Naive B cell (primary cell): ENCODE measurements at regions not wholly inside any gene's neighbourhood (a gene's known extent, or its start where the extent isn't known, plus 50 kb on each side); places are given as distances from the start of the nearest gene placed in this dataset.
"Not testable (repeated sequence)": the region's sequence is repeated elsewhere in the genome, so short reads cannot be mapped to it uniquely, and the experiment has no call there.

Experiments
- ATAC-seq, 2 donors: fragments of 150-1000 bp; cut with Tn5 transposase; 2 replicates each; pipeline ENCODE4 v1.10.0; 2021; ENCODE audit warnings: low read depth in 2 of 2, mild to moderate bottlenecking in 2 of 2, moderate library complexity in 2 of 2
- DNase-seq: peaks from one replicate; pipeline ENCODE4 v3.0.0; 2022
- H3K27ac Mint-ChIP-seq, 6 donors: one replicate each; pipeline ENCODE4 v1.8.0; 2020 to 2022; ENCODE audit warnings: mild to moderate bottlenecking in 6 of 6, mixed read lengths in 6 of 6, moderate library complexity in 5 of 6, inconsistent platforms in 2 of 6
- H3K27me3 Mint-ChIP-seq, 3 donors: one replicate each; pipeline ENCODE4 v1.8.0; 2021 to 2022; ENCODE audit warnings: mixed read lengths in 3 of 3, mild to moderate bottlenecking in 1 of 3
- H3K36me3 Mint-ChIP-seq, 2 donors: one replicate each; pipeline ENCODE4 v1.8.0; 2020 to 2022; ENCODE audit warnings: mixed read lengths in 2 of 2, inconsistent platforms in 1 of 2, mild to moderate bottlenecking in 1 of 2
- H3K4me1 Mint-ChIP-seq, 3 donors: one replicate each; pipeline ENCODE4 v1.8.0; 2020 to 2022; ENCODE audit warnings: mixed read lengths in 3 of 3, inconsistent platforms in 1 of 3, mild to moderate bottlenecking in 1 of 3, moderate library complexity in 1 of 3
- H3K4me3 Mint-ChIP-seq, 8 donors: one replicate each; pipeline ENCODE4 v1.8.0; 2020 to 2022; ENCODE audit warnings: mild to moderate bottlenecking in 8 of 8, mixed read lengths in 8 of 8, moderate library complexity in 8 of 8, inconsistent platforms in 2 of 8
- H3K9me3 Mint-ChIP-seq, 7 donors: one replicate each; pipeline ENCODE4 v1.8.0; 2020 to 2022; ENCODE audit warnings: mixed read lengths in 7 of 7, mild to moderate bottlenecking in 5 of 7, inconsistent platforms in 2 of 7, moderate library complexity in 1 of 7

GRCh38 chr3:40680685-40681657, 156.2 kb downstream of the ZNF621 start:
- Mint-ChIP-seq H3K27me3 (no peaks in the 10 kb centered on the region), H3K27ac (peak overlapping the region in 4 of 6 donors; percentile 8 to 54 (median 25)), H3K36me3 (no peaks in the 10 kb centered on the region), H3K9me3 (no peaks in the 10 kb centered on the region), H3K4me1 (peaks cover 10 to 18% (median 12%) of the 10 kb centered on the region in 3 donors), H3K4me3 (no peak overlapping the region)
- DNase-seq (peak; percentile 13), ATAC-seq (peak; percentile 86 to 95)

DNA sequence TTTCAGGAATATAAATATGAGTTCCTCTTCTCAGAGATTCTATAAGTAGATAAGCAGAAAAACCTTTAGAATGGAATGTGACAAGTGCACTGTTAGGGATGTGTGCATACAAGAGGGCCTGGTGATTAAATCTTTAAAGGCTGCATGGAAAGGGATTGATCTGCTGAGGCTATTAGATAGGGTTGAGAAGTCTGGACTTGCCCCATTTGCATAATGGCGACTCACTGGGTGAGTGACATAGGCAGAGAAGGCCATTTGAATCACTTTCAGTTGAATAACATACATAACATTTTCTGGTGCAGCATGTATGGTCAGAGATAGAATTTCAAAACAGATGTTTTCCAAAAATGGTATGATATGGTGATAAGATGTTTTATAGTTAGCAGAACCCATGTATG, 156.9 kb downstream of the ZNF621 start:
- no peak for DNase-seq
- Mint-ChIP-seq H3K4me1 (peaks cover 10 to 18% (median 12%) of the 10 kb centered on the region in 3 donors), H3K27ac (peak overlapping the region in 2 of 6 donors; percentile 7 to 20), H3K9me3 (no peaks in the 10 kb centered on the region), H3K4me3 (no peak overlapping the region), H3K36me3 (no peaks in the 10 kb centered on the region), H3K27me3 (peaks cover 0 to 7% (median 5%) of the 10 kb centered on the region in 3 donors)
- peak in 1 of 2 donors; percentile 23 for ATAC-seq

- Mint-ChIP-seq H3K36me3 (peaks cover 4 to 8% of the 10 kb centered on the region in 2 donors), H3K9me3 (peaks cover 0 to 2% (median 0%) of the 10 kb centered on the region in 7 donors), H3K4me1 (peaks cover 0 to 6% (median 4%) of the 10 kb centered on the region in 3 donors), H3K27me3 (peaks cover 0 to 18% (median 14%) of the 10 kb centered on the region in 3 donors), H3K4me3 (no peak overlapping the region), H3K27ac (no peak overlapping the region)
- ATAC-seq (no peak), DNase-seq (no peak)
Observed at GRCh38 chr3:40689837-40690236, 165.1 kb downstream of the ZNF621 start.

GRCh38 chr3:40690749-40691451, 166.1 kb downstream of the ZNF621 start:
- no peak for ATAC-seq
- H3K36me3 Mint-ChIP-seq, result peaks cover 4 to 8% of the 10 kb centered on the region in 2 donors
- H3K4me1 Mint-ChIP-seq, result peaks cover 0 to 6% (median 4%) of the 10 kb centered on the region in 3 donors
- H3K9me3 Mint-ChIP-seq, result peaks cover 0 to 2% (median 0%) of the 10 kb centered on the region in 7 donors
- no peak for DNase-seq
- peak overlapping the region in 1 of 6 donors; percentile 80 for H3K27ac Mint-ChIP-seq
- no peak overlapping the region for H3K4me3 Mint-ChIP-seq
- peaks cover 0 to 18% (median 14%) of the 10 kb centered on the region in 3 donors for H3K27me3 Mint-ChIP-seq

DNA sequence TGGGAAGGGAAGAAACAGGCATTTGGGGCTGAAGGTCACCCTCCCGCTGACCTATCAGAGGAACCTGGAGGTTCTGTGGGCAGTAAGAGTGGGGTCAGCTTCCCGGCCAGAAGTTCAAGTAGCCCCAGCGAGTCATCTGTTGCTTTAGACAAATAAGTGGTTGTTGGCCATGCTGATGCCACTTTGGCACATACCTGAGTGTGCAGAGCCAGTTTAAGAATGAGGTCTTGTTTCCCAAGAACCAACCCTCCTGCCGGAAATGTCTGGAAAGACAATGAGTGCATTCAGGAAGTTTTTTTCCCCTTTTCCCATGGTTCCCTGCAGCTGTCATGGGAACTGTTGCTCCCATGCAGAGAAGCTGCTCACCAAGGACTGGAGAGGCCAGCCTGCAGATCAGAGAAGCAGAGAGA, 166.7 kb downstream of the ZNF621 start:
- peaks cover 0 to 13% (median 12%) of the 10 kb centered on the region in 3 donors for H3K27me3 Mint-ChIP-seq
- H3K4me3 Mint-ChIP-seq, result no peak overlapping the region
- no peak for ATAC-seq
- DNase-seq, result no peak
- H3K27ac Mint-ChIP-seq, result no peak overlapping the region
- H3K36me3 Mint-ChIP-seq, result peaks cover 4 to 8% of the 10 kb centered on the region in 2 donors
- peaks cover 0 to 2% (median 0%) of the 10 kb centered on the region in 7 donors for H3K9me3 Mint-ChIP-seq
- H3K4me1 Mint-ChIP-seq, result peaks cover 0 to 6% (median 4%) of the 10 kb centered on the region in 3 donors

DNA sequence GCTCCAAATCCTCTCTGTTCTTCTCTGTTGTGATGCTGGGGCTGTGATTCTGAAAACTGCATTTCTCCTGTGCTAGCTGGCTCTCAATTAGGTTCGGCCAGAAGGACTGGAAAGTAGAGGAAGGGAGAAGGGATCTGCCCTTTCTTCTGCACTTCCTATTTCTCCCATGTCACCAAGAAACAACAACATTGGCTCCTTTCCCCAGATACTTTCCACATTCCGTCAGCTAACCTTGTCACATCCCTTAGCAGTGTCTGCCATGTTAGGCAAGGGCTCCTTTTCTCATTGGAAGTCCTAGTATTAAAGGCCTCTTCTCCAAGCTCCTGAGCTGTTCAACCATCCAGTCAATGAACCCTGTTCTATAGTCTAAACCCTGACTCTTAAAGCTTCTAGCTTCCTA, 171.1 kb downstream of the ZNF621 start:
- no peak for ATAC-seq
- H3K27ac Mint-ChIP-seq, result no peak overlapping the region

DNA sequence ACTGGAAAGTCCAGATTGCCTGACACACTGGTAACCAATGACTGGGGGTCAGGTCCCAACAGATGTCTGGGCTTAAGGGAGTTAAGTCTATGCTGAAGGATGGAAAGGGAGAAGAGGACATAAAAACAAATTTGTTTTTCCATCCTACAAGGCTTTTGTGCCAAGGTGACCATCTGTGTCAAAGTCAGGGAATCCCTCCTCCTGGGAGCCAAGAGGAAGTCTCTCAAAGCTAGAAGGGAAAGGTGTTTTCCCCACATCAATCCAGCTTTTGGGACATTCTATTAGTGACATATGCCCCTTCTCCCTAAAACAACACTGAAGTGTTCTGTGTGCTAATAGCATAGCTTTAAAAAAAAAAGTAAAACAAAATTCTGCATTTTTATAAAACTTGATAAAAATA, 173.9 kb downstream of the ZNF621 start:
- H3K9me3 Mint-ChIP-seq, result peaks cover 0 to 24% (median 5%) of the 10 kb centered on the region in 7 donors
- H3K4me3 Mint-ChIP-seq, ATAC-seq, H3K4me1 Mint-ChIP-seq, DNase-seq, H3K27me3 Mint-ChIP-seq: not testable (repeated sequence)
- peak overlapping the region in 1 of 6 donors; percentile 26 for H3K27ac Mint-ChIP-seq
- peaks cover 4 to 23% of the 10 kb centered on the region in 2 donors for H3K36me3 Mint-ChIP-seq

More for the DNA sequence above, 171.1 kb downstream of the ZNF621 start:
- peaks cover 0 to 9% (median 0%) of the 10 kb centered on the region in 7 donors for H3K9me3 Mint-ChIP-seq
- H3K4me3 Mint-ChIP-seq, result no peak overlapping the region
- DNase-seq, result no peak
- peaks cover 0 to 8% (median 0%) of the 10 kb centered on the region in 3 donors for H3K27me3 Mint-ChIP-seq
- peaks cover 0 to under 1% (median 0%) of the 10 kb centered on the region in 3 donors for H3K4me1 Mint-ChIP-seq
- peaks cover 4 to 17% of the 10 kb centered on the region in 2 donors for H3K36me3 Mint-ChIP-seq

- H3K36me3 Mint-ChIP-seq, result peaks cover 9 to 23% of the 10 kb centered on the region in 2 donors
- peaks cover 0 to 31% (median 5%) of the 10 kb centered on the region in 7 donors for H3K9me3 Mint-ChIP-seq
- ATAC-seq (no peak), DNase-seq (no peak)
- no peak overlapping the region for H3K27ac Mint-ChIP-seq
- H3K4me1 Mint-ChIP-seq, result no peaks in the 10 kb centered on the region
- H3K4me3 Mint-ChIP-seq, result no peak overlapping the region
- peaks cover 0 to 8% (median 0%) of the 10 kb centered on the region in 3 donors for H3K27me3 Mint-ChIP-seq
Observed at GRCh38 chr3:40701016-40701588, 176.3 kb downstream of the ZNF621 start.

DNA sequence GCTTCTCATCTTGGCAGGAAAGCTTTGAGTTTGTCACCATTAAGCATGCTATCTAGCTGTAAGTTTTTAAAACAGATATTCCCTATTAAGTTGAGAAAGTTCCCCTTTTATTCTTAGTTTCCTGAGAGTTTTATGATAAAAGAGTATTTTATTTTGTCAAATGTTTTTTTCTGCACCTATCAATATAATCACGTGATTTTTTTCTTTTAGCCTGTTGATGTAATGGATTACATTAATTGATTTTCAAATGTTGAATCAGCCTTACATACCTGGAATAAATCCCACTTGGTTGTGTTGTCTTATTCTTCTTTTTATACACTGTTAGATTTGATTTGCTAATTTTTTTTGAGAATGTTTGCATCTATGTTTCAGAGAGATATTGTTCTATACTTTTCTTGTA, 179.5 kb downstream of the ZNF621 start:
- no peak for ATAC-seq
- no peak overlapping the region for H3K4me3 Mint-ChIP-seq
- DNase-seq, result no peak
- no peaks in the 10 kb centered on the region for H3K4me1 Mint-ChIP-seq
- peaks cover 0 to 5% (median 0%) of the 10 kb centered on the region in 3 donors for H3K27me3 Mint-ChIP-seq
- H3K36me3 Mint-ChIP-seq, result peaks cover 12 to 21% of the 10 kb centered on the region in 2 donors
- H3K9me3 Mint-ChIP-seq, result peaks cover 0 to 31% (median 5%) of the 10 kb centered on the region in 7 donors
- H3K27ac Mint-ChIP-seq, result no peak overlapping the region

GRCh38 chr3:40705663-40706062, 180.9 kb downstream of the ZNF621 start:
- peak overlapping the region in 1 of 6 donors; percentile 7 for H3K27ac Mint-ChIP-seq
- H3K36me3 Mint-ChIP-seq, result peaks cover 8 to 10% of the 10 kb centered on the region in 2 donors
- DNase-seq, result no peak
- H3K4me1 Mint-ChIP-seq, result no peaks in the 10 kb centered on the region
- H3K4me3 Mint-ChIP-seq, result no peak overlapping the region
- H3K27me3 Mint-ChIP-seq, result no peaks in the 10 kb centered on the region
- H3K9me3 Mint-ChIP-seq, result peaks cover 0 to 23% (median 5%) of the 10 kb centered on the region in 7 donors
- no peak for ATAC-seq

- H3K27me3 Mint-ChIP-seq, result no peaks in the 10 kb centered on the region
- peak overlapping the region in 4 of 6 donors; percentile 77 to 97 (median 92) for H3K27ac Mint-ChIP-seq
- peaks cover 38 to 56% (median 45%) of the 10 kb centered on the region in 3 donors for H3K4me1 Mint-ChIP-seq
- peaks cover 0 to under 1% of the 10 kb centered on the region in 2 donors for H3K36me3 Mint-ChIP-seq
- no peak for DNase-seq
- H3K4me3 Mint-ChIP-seq, result peak overlapping the region in 7 of 8 donors; percentile 45 to 87 (median 72)
- no peak for ATAC-seq
- peaks cover 0 to 3% (median 0%) of the 10 kb centered on the region in 7 donors for H3K9me3 Mint-ChIP-seq
Observed at GRCh38 chr3:40713306-40713705, 188.5 kb downstream of the ZNF621 start.

DNA sequence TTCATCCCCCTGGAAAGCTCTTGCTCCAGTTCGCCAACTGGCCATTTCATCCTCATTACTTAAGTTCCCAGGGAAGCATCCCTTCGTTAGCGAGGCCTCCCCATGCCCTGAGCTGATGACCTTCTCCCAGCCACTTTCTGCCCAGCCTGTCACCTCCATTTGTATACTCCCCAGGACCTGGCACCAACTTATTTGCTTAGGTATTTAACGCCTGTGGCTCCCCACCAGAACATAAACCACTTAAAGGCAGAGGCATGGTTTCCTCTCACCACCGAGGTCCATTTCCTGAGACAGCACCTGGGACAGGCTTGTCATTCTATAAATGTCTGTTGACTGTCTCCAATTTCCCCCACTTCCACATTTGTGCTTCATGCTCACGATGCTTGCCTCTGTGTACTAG, 189.0 kb downstream of the ZNF621 start:
- Mint-ChIP-seq H3K36me3 (no peaks in the 10 kb centered on the region), H3K9me3 (peaks cover 0 to 3% (median 0%) of the 10 kb centered on the region in 7 donors), H3K27ac (peak overlapping the region in 5 of 6 donors; percentile 72 to 97 (median 90)), H3K4me1 (peaks cover 42 to 61% (median 50%) of the 10 kb centered on the region in 3 donors), H3K4me3 (peak overlapping the region in 7 of 8 donors; percentile 45 to 87 (median 72)), H3K27me3 (no peaks in the 10 kb centered on the region)
- peak; percentile 47 for DNase-seq
- ATAC-seq, result peak; percentile 81 to 82
